ENCODE measurements at regions not wholly inside any gene's neighbourhood (a gene's known extent, or its start where the extent isn't known, plus 50 kb on each side); places are given as distances from the start of the nearest gene placed in this dataset.

DNA sequence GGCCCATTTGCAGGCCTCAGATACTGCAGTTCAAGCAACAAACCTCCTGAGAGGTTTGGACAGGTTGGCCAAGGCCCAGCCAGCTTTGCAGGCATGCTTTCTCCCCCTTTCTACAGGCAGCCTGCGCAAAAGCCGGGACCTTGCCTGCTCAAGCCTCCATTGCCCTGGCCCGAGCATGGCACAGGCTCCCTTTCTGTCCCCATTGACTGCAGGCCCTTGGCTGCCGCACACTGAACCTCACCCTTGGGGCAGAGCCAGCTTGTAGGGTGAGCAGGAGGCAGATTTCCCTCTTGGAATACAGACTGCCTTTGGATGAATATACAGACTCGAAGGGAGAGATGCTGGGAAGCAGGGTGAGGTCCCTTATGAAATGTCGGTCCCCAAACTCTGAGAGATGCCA is 461.7 kb upstream of the PROK2 start:
- no peaks in the 10 kb centered on the region for H3K9me2 ChIP-seq
- no peak overlapping the region for H3K4me2 ChIP-seq
- H3F3A ChIP-seq (replicated peaks; ENCODE audit: insufficient read depth) = no peaks in the 10 kb centered on the region
- no peak overlapping the region for H3K4me3 ChIP-seq (ENCODE audit: low read depth in 2 of 2, low read length in 1 of 2)
- no peak overlapping the region; a peak in 1 of 4 replicates for H3K27ac ChIP-seq (ENCODE audit: low read depth in 2 of 2, low read length in 1 of 2)
- ChIA-PET CTCF (no interaction called here), POLR2A (no interaction called here)
- TF ChIP-seq, protein P1, sequence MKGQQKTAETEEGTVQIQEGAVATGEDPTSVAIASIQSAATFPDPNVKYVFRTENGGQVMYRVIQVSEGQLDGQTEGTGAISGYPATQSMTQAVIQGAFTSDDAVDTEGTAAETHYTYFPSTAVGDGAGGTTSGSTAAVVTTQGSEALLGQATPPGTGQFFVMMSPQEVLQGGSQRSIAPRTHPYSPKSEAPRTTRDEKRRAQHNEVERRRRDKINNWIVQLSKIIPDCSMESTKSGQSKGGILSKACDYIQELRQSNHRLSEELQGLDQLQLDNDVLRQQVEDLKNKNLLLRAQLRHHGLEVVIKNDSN (IDR thresholded peaks at IDR 0.05; ENCODE audit: borderline replicate concordance, low read depth) = no peak
- TF ChIP-seq, protein P2, sequence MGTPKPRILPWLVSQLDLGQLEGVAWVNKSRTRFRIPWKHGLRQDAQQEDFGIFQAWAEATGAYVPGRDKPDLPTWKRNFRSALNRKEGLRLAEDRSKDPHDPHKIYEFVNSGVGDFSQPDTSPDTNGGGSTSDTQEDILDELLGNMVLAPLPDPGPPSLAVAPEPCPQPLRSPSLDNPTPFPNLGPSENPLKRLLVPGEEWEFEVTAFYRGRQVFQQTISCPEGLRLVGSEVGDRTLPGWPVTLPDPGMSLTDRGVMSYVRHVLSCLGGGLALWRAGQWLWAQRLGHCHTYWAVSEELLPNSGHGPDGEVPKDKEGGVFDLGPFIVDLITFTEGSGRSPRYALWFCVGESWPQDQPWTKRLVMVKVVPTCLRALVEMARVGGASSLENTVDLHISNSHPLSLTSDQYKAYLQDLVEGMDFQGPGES (IDR thresholded peaks at IDR 0.05; ENCODE audit: low read depth, low read length) = no peak
- no peak for TF ChIP-seq MXI1 (IDR thresholded peaks at IDR 0.05; ENCODE audit: low read depth, low read length)
- TF ChIP-seq EP300 (IDR thresholded peaks at IDR 0.05; ENCODE audit: borderline replicate concordance in 1 of 2, low read depth in 1 of 2, low read length in 1 of 2) = no peak
- TF ChIP-seq, protein P3, sequence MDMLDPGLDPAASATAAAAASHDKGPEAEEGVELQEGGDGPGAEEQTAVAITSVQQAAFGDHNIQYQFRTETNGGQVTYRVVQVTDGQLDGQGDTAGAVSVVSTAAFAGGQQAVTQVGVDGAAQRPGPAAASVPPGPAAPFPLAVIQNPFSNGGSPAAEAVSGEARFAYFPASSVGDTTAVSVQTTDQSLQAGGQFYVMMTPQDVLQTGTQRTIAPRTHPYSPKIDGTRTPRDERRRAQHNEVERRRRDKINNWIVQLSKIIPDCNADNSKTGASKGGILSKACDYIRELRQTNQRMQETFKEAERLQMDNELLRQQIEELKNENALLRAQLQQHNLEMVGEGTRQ (IDR thresholded peaks at IDR 0.05; ENCODE audit: borderline replicate concordance, low read depth, low read length) = no peak
- TF ChIP-seq GABPA (IDR thresholded peaks at IDR 0.05; ENCODE audit: low read depth) = no peak
- TF ChIP-seq SMC3 (IDR thresholded peaks at IDR 0.05; ENCODE audit: low read depth, low read length) = no peak
- TF ChIP-seq FOXM1 (IDR thresholded peaks at IDR 0.05; ENCODE audit: low read depth) = no peak
- TF ChIP-seq GATA2 (CRISPR knock-in tag; IDR thresholded peaks at IDR 0.05) = no peak
- TF ChIP-seq, protein P4, sequence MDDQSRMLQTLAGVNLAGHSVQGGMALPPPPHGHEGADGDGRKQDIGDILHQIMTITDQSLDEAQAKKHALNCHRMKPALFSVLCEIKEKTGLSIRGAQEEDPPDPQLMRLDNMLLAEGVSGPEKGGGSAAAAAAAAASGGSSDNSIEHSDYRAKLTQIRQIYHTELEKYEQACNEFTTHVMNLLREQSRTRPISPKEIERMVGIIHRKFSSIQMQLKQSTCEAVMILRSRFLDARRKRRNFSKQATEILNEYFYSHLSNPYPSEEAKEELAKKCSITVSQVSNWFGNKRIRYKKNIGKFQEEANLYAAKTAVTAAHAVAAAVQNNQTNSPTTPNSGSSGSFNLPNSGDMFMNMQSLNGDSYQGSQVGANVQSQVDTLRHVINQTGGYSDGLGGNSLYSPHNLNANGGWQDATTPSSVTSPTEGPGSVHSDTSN (IDR thresholded peaks at IDR 0.05) = no peak
- TF ChIP-seq, protein P5, sequence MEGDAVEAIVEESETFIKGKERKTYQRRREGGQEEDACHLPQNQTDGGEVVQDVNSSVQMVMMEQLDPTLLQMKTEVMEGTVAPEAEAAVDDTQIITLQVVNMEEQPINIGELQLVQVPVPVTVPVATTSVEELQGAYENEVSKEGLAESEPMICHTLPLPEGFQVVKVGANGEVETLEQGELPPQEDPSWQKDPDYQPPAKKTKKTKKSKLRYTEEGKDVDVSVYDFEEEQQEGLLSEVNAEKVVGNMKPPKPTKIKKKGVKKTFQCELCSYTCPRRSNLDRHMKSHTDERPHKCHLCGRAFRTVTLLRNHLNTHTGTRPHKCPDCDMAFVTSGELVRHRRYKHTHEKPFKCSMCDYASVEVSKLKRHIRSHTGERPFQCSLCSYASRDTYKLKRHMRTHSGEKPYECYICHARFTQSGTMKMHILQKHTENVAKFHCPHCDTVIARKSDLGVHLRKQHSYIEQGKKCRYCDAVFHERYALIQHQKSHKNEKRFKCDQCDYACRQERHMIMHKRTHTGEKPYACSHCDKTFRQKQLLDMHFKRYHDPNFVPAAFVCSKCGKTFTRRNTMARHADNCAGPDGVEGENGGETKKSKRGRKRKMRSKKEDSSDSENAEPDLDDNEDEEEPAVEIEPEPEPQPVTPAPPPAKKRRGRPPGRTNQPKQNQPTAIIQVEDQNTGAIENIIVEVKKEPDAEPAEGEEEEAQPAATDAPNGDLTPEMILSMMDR (IDR thresholded peaks at IDR 0.05) = no peak
- TF ChIP-seq, protein P6, sequence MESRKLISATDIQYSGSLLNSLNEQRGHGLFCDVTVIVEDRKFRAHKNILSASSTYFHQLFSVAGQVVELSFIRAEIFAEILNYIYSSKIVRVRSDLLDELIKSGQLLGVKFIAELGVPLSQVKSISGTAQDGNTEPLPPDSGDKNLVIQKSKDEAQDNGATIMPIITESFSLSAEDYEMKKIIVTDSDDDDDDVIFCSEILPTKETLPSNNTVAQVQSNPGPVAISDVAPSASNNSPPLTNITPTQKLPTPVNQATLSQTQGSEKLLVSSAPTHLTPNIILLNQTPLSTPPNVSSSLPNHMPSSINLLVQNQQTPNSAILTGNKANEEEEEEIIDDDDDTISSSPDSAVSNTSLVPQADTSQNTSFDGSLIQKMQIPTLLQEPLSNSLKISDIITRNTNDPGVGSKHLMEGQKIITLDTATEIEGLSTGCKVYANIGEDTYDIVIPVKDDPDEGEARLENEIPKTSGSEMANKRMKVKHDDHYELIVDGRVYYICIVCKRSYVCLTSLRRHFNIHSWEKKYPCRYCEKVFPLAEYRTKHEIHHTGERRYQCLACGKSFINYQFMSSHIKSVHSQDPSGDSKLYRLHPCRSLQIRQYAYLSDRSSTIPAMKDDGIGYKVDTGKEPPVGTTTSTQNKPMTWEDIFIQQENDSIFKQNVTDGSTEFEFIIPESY (IDR thresholded peaks at IDR 0.05; ENCODE audit: borderline replicate concordance, low read depth) = no peak
- TF ChIP-seq ELF1 (IDR thresholded peaks at IDR 0.05) = no peak
- H3K9me3 ChIP-seq = no peaks in the 10 kb centered on the region
- H3K9ac ChIP-seq = no peak overlapping the region
- H3K4me1 ChIP-seq (ENCODE audit: control insufficient read depth in 1 of 2, insufficient read depth in 2 of 2, low read depth in 1 of 2, low read length in 1 of 2) = peaks cover 0 to 46% of the 10 kb centered on the region in 2 experiments; a peak in 1 of 4 replicates
- H3K36me3 ChIP-seq (replicated peaks in 1 of 2; ENCODE audit: control insufficient read depth in 1 of 2, insufficient read depth in 2 of 2, low read length in 1 of 2) = no peaks in the 10 kb centered on the region
- no peaks in the 10 kb centered on the region for H4K20me1 ChIP-seq (ENCODE audit: insufficient read depth)
- no peaks in the 10 kb centered on the region for H3K27me3 ChIP-seq (ENCODE audit: insufficient read depth)
- no peak overlapping the region for H2AFZ ChIP-seq (ENCODE audit: low read depth)
- H3K79me2 ChIP-seq (ENCODE audit: insufficient read depth) = no peaks in the 10 kb centered on the region
- WGBS (ENCODE audit: low lambda C conversion rate) = 60% methylated on average over 5 of the region's 6 CpGs
- DNase-seq = no peak
